ENCODE measurements at regions not wholly inside any gene's neighbourhood (a gene's known extent, or its start where the extent isn't known, plus 50 kb on each side); places are given as distances from the start of the nearest gene placed in this dataset.

DNA sequence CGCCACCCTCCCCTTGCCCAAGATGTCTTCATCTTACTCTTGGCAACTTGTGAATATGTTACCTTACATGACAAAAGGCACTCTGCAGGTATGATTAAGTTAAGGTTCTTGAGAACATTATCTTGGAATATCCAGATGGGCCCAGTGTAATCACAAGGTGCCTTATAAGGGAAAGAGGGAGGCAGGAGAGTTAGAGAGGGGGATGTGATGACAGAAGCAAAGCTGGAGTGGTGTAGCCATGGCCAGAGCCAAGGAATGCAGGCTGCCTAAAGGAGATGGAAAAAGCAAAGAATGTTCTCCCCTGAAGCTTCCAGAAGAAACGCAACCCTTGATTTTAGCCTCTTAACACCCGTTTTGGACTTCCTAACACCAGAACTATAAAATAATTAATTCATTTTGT is 318.0 kb downstream of the C7orf25 start:
- CTCF ChIA-PET: no interaction called here
- in situ Hi-C loops (cut with HindIII; ENCODE audit: low pct_unique_long_range_greater_than_20kb, low sequenced_read_pairs) (no loop called here), intact Hi-C loops (cut with micrococcal nuclease; ENCODE audit: unreplicated experiment) (no loop called here)

DNA sequence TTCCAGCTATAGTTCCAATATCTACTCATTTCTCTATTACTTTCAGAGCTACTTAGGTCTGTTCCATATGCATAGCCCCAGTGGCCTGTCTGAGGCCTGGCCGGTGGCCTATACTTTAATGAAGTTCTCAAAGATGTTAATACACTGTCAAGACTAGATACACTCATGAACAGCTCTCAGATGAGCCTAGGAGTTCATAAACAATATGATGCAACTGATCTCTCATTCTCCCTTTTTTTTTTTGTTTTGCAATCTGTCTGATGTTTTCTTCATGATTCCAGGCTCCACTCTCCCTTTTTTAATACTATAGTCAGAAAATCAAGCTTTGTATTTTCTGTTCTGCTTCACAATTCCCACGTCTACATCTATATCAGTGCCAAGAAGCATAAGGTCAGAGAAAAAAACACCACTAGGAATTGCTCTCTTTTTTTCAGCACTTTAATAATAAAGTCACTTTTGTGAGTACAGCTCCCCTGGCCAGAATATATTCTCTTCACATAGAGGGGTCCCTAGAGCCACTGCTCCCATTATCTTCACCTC is 321.0 kb downstream of the C7orf25 start:
- POLR2A ChIA-PET: no interaction called here
- Histone ChIP-seq H3K27ac (ENCODE audit: low read length) (no peak overlapping the region), H3K36me3 (ENCODE audit: control insufficient read depth, insufficient read depth, low read length) (no peaks in the 10 kb centered on the region), H3K4me3 (ENCODE audit: low read depth in 2 of 2, low read length in 2 of 2) (no peak overlapping the region), H3K9me3 (ENCODE audit: control insufficient read depth, insufficient read depth, low read depth, low read length) (0 out of 2 replicates have a peak, but pooled peaks cover 4% of the 10 kb centered on the region), H3K4me1 (ENCODE audit: control insufficient read depth, insufficient read depth, low read length) (no peaks in the 10 kb centered on the region), H3K27me3 (ENCODE audit: control insufficient read depth, insufficient read depth, low read length) (no peaks in the 10 kb centered on the region)
- intact Hi-C loops (cut with micrococcal nuclease; ENCODE audit: unreplicated experiment) (no loop called here), in situ Hi-C loops (cut with HindIII; ENCODE audit: low pct_unique_long_range_greater_than_20kb, low sequenced_read_pairs) (no loop called here)
- ATAC-seq: no peak
- DNase-seq (ENCODE audit: low read depth, low spot score): no peak
- TF ChIP-seq CTCF (IDR thresholded peaks at IDR 0.05) (no peak), SIN3A (IDR thresholded peaks at IDR 0.05; ENCODE audit: borderline replicate concordance, insufficient read depth, low read depth, low read length) (no peak), REST (IDR thresholded peaks at IDR 0.05; ENCODE audit: insufficient read depth in 1 of 2, low read depth in 2 of 2, low read length in 1 of 2) (no peak), TCF7L2 (IDR thresholded peaks at IDR 0.05; ENCODE audit: low read depth, low read length) (no peak), POLR2AphosphoS5 (IDR thresholded peaks at IDR 0.05; ENCODE audit: low read depth, low read length) (no peak)
- CTCF ChIA-PET: no interaction called here
- no TSS peak for BruUV-seq (replicated peaks)

More for the DNA sequence above, 318.0 kb downstream of the C7orf25 start:
- H3K36me3 ChIP-seq (ENCODE audit: control insufficient read depth, insufficient read depth, low read length): no peaks in the 10 kb centered on the region
- TF ChIP-seq REST (IDR thresholded peaks at IDR 0.05; ENCODE audit: insufficient read depth in 1 of 2, low read depth in 2 of 2, low read length in 1 of 2) (no peak), SIN3A (IDR thresholded peaks at IDR 0.05; ENCODE audit: borderline replicate concordance, insufficient read depth, low read depth, low read length) (no peak), TCF7L2 (IDR thresholded peaks at IDR 0.05; ENCODE audit: low read depth, low read length) (no peak), POLR2AphosphoS5 (IDR thresholded peaks at IDR 0.05; ENCODE audit: low read depth, low read length) (no peak), CTCF (IDR thresholded peaks at IDR 0.05) (no peak)
- H3K9me3 ChIP-seq (ENCODE audit: control insufficient read depth, insufficient read depth, low read depth, low read length): 0 out of 2 replicates have a peak, but pooled peaks cover 4% of the 10 kb centered on the region
- no peak overlapping the region for H3K4me3 ChIP-seq (ENCODE audit: low read depth in 2 of 2, low read length in 2 of 2)
- no peak overlapping the region for H3K27ac ChIP-seq (ENCODE audit: low read length)
- POLR2A ChIA-PET: no interaction called here
- ATAC-seq (no peak), DNase-seq (ENCODE audit: low read depth, low spot score) (no peak)
- H3K4me1 ChIP-seq (ENCODE audit: control insufficient read depth, insufficient read depth, low read length): no peaks in the 10 kb centered on the region
- BruUV-seq (replicated peaks): no TSS peak
- no peaks in the 10 kb centered on the region for H3K27me3 ChIP-seq (ENCODE audit: control insufficient read depth, insufficient read depth, low read length)
